Smooth muscle cell (in vitro differentiated cells): ENCODE measurements at regions not wholly inside any gene's neighbourhood (a gene's known extent, or its start where the extent isn't known, plus 50 kb on each side); places are given as distances from the start of the nearest gene placed in this dataset.
A peak's percentile ranks its signal among the peaks of the same experiment; 100 is the strongest.

ENCODE experiments used
- DNase-seq: peaks from one replicate; lab custom pipeline; 2025; ENCODE audit not compliant: unreplicated experiment; lab: John Stamatoyannopoulos, UW
- H2AFZ ChIP-seq: fragments of 200-600 bp; sonication (generic); 2 replicates; pipeline ENCODE4 v1.6.0; 2016; ENCODE audit warnings: antibody characterized with exemption, low read depth, mild to moderate bottlenecking
- H3F3A ChIP-seq: fragments of 200-600 bp; sonication (generic); 2 replicates; pipeline ENCODE4 v1.6.0; 2017; ENCODE audit warnings: antibody characterized with exemption, low read depth
- H3K27ac ChIP-seq: fragments of 200-600 bp; sonication (generic); 2 replicates; pipeline ENCODE4 v1.5.1; 2016; ENCODE audit warnings: low read depth, mild to moderate bottlenecking
- H3K27me3 ChIP-seq: fragments of 200-600 bp; sonication (generic); 2 replicates; pipeline ENCODE4 v1.6.1; 2016; ENCODE audit warnings: low read depth, mild to moderate bottlenecking
- H3K36me3 ChIP-seq: fragments of 200-600 bp; sonication (generic); 2 replicates; pipeline ENCODE4 v1.5.1; 2016; ENCODE audit warnings: low read depth
- H3K4me1 ChIP-seq: fragments of 200-600 bp; sonication (generic); 2 replicates; pipeline ENCODE4 v1.5.1; 2016; ENCODE audit warnings: low read depth
- H3K4me2 ChIP-seq: fragments of 200-600 bp; sonication (generic); 2 replicates; pipeline ENCODE4 v1.6.0; 2016; ENCODE audit warnings: mild to moderate bottlenecking
- H3K4me3 ChIP-seq: fragments of 200-600 bp; sonication (generic); 2 replicates; pipeline ENCODE4 v1.5.1; 2016; ENCODE audit warnings: mild to moderate bottlenecking
- H3K79me2 ChIP-seq: fragments of 200-600 bp; sonication (generic); 2 replicates; pipeline ENCODE4 v1.6.0; 2016; ENCODE audit warnings: low read depth, mild to moderate bottlenecking
- H3K9ac ChIP-seq: fragments of 200-600 bp; sonication (generic); 2 replicates; pipeline ENCODE4 v1.6.0; 2016; ENCODE audit warnings: low read depth
- H3K9me3 ChIP-seq: fragments of 200-600 bp; sonication (generic); replicated peaks from 2 replicates; pipeline ENCODE4 v1.5.1; 2016; ENCODE audit warnings: low read depth
- H4K20me1 ChIP-seq: fragments of 200-600 bp; sonication (generic); 2 replicates; pipeline ENCODE4 v1.6.0; 2016; ENCODE audit warnings: low read depth
- CTCF ChIP-seq: fragments of 200-600 bp; sonication (generic); IDR thresholded peaks from 2 replicates; pipeline ENCODE4 v1.5.1; 2017; ENCODE audit warnings: borderline replicate concordance, mild to moderate bottlenecking, antibody characterized with exemption; ENCODE audit not compliant: insufficient read depth, poor library complexity, severe bottlenecking
- WGBS: methylation state at CpG from one replicate; pipeline ENCODE4 v1.1.7; 2016; ENCODE audit warnings: low lambda C conversion rate; 5-methylcytosine and 5-hydroxymethylcytosine counted together

GRCh38 chr4:152258804-152259708 lies 276.8 kb downstream of the FBXW7 start:
- Histone ChIP-seq H3K27me3 (no peaks in the 10 kb centered on the region), H3K4me2 (peak overlapping the region; percentile 60), H3K79me2 (no peaks in the 10 kb centered on the region), H3K4me3 (no peak overlapping the region), H3K9ac (peak overlapping the region; percentile 87), H3K4me1 (no peaks in the 10 kb centered on the region), H3K9me3 (no peaks in the 10 kb centered on the region), H3K27ac (peak overlapping the region; percentile 97), H4K20me1 (no peaks in the 10 kb centered on the region), H2AFZ (peak overlapping the region; percentile 80), H3K36me3 (peaks cover 3% of the 10 kb centered on the region), H3F3A (no peaks in the 10 kb centered on the region)
- WGBS: 57% methylated on average over 8 of the region's 8 CpGs
- no peak for TF ChIP-seq CTCF
- no peak for DNase-seq

GRCh38 chr4:152258391-152258790 lies 277.5 kb downstream of the FBXW7 start:
- H3K4me1 ChIP-seq: no peaks in the 10 kb centered on the region
- no peaks in the 10 kb centered on the region for H3K27me3 ChIP-seq
- H3K9ac ChIP-seq: peak overlapping the region; percentile 87
- H3K36me3 ChIP-seq: peaks cover 3% of the 10 kb centered on the region
- H3K9me3 ChIP-seq: no peaks in the 10 kb centered on the region
- no peak for DNase-seq
- H4K20me1 ChIP-seq: no peaks in the 10 kb centered on the region
- no peak for TF ChIP-seq CTCF
- H3K4me2 ChIP-seq: peak overlapping the region; percentile 60
- H3K4me3 ChIP-seq: no peak overlapping the region
- H3K79me2 ChIP-seq: no peaks in the 10 kb centered on the region
- WGBS: 90% methylated on average over 2 of the region's 5 CpGs
- peak overlapping the region; percentile 97 for H3K27ac ChIP-seq
- no peak overlapping the region for H2AFZ ChIP-seq
- no peaks in the 10 kb centered on the region for H3F3A ChIP-seq

GRCh38 chr4:152257601-152258066 lies 278.3 kb downstream of the FBXW7 start:
- Histone ChIP-seq H4K20me1 (no peaks in the 10 kb centered on the region), H3K4me3 (no peak overlapping the region), H3K27me3 (no peaks in the 10 kb centered on the region), H3K9ac (peak overlapping the region; percentile 87), H3K79me2 (no peaks in the 10 kb centered on the region), H3K4me2 (no peak overlapping the region), H2AFZ (no peak overlapping the region), H3K4me1 (no peaks in the 10 kb centered on the region), H3K27ac (peak overlapping the region; percentile 97), H3K9me3 (no peaks in the 10 kb centered on the region), H3K36me3 (peaks cover 3% of the 10 kb centered on the region), H3F3A (no peaks in the 10 kb centered on the region)
- WGBS: 55% methylated on average over 5 of the region's 5 CpGs
- no peak for TF ChIP-seq CTCF
- no peak for DNase-seq
